ENCODE measurements at regions not wholly inside any gene's neighbourhood (a gene's known extent, or its start where the extent isn't known, plus 50 kb on each side); places are given as distances from the start of the nearest gene placed in this dataset.
A peak's percentile ranks its signal among the peaks of the same experiment; 100 is the strongest.

DNA sequence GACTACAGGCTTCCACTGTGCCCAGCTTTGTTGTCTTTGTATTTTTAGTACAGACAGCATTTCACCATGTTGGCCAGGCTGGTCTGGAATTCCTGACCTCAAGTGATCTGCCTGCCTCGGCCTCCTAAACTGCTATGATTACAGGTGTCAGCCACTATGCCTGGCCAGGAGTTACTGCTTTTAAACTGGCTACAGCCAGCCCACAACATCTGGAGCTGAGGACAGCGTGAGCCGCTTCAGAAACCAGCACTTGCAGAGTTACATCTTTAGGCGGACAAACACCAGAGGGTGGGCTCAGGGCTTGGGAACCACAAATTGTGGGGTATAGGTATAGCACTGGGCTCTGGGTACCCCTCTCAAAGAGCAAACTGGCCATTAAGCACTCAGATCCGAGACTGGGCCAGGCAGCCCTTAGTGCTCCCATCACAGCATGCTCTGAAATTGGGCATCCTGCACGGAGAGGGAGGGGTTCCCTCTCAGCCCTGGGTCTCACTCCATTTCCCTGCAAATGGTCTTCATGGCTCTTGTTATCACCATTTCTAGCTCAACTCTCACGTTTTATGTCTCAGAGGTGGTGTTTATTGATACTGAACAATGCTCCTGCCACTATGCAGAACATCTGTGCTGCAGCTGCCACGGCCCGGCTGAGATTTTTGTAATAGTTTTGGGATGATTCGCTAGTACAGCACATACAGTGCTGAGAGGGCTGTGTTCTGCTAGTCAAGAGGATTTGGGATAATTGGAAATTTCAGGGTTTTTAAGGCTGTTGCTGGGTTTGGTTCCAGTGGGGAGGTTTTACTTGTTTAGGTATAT is 146.4 kb upstream of the LYZL2 start:
- Mint-ChIP-seq H3K9me3 (ENCODE audit: unreplicated experiment) (peaks cover 6% of the 10 kb centered on the region), H3K36me3 (ENCODE audit: unreplicated experiment) (peaks cover 6% of the 10 kb centered on the region), H3K27me3 (ENCODE audit: unreplicated experiment) (peaks cover 2% of the 10 kb centered on the region), H3K4me3 (ENCODE audit: unreplicated experiment) (peak overlapping the region; percentile 9), H3K4me1 (ENCODE audit: low read depth, unreplicated experiment) (peaks cover 4% of the 10 kb centered on the region), H3K27ac (ENCODE audit: unreplicated experiment) (no peak overlapping the region)
- no peak for DNase-seq
- TF ChIP-seq, protein P1, sequence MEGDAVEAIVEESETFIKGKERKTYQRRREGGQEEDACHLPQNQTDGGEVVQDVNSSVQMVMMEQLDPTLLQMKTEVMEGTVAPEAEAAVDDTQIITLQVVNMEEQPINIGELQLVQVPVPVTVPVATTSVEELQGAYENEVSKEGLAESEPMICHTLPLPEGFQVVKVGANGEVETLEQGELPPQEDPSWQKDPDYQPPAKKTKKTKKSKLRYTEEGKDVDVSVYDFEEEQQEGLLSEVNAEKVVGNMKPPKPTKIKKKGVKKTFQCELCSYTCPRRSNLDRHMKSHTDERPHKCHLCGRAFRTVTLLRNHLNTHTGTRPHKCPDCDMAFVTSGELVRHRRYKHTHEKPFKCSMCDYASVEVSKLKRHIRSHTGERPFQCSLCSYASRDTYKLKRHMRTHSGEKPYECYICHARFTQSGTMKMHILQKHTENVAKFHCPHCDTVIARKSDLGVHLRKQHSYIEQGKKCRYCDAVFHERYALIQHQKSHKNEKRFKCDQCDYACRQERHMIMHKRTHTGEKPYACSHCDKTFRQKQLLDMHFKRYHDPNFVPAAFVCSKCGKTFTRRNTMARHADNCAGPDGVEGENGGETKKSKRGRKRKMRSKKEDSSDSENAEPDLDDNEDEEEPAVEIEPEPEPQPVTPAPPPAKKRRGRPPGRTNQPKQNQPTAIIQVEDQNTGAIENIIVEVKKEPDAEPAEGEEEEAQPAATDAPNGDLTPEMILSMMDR (IDR thresholded peaks at IDR 0.05; ENCODE audit: partially characterized antibody, unreplicated experiment), result no peak

DNA sequence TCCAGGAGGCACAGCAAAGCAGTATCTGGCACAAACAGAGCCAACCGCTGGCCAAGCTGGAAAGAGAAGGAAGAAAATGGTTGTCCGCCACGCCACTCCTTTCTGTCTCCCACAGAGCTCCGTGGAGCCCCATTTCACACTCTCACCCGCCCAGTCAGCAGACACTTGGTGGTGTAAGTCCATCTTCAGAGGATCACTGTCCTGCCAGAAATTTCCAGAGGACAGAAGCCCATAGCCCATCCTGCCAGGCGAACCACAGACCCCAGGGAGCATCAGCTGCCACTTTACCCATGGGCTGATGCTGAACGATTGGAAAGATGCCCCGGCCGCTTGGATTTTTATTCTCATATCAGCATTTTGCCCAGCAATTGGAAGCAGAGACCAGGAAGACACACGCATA is 144.7 kb upstream of the LYZL2 start:
- Mint-ChIP-seq H3K9me3 (ENCODE audit: unreplicated experiment) (peaks cover 10% of the 10 kb centered on the region), H3K27ac (ENCODE audit: unreplicated experiment) (no peak overlapping the region), H3K4me1 (ENCODE audit: low read depth, unreplicated experiment) (no peaks in the 10 kb centered on the region), H3K36me3 (ENCODE audit: unreplicated experiment) (peaks cover 13% of the 10 kb centered on the region), H3K27me3 (ENCODE audit: unreplicated experiment) (peaks cover 2% of the 10 kb centered on the region), H3K4me3 (ENCODE audit: unreplicated experiment) (no peak overlapping the region)
- no peak for DNase-seq
- TF ChIP-seq, protein P1 (IDR thresholded peaks at IDR 0.05; ENCODE audit: partially characterized antibody, unreplicated experiment), result no peak

DNA sequence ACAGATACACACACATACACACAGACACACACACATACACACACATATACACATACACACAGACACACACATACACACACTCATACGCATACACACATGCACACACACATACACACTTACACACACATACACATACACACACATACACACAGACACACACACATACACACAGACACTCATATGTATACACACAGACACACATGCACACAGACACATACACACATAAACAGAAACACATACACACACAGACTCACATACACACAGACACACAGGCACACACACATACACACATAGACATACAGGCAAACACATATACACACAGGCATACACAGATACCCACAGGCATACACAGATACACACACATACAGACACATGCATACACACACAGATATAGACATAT is 143.9 kb upstream of the LYZL2 start:
- Mint-ChIP-seq H3K4me3 (ENCODE audit: unreplicated experiment) (no peak overlapping the region), H3K27ac (ENCODE audit: unreplicated experiment) (no peak overlapping the region), H3K36me3 (ENCODE audit: unreplicated experiment) (peaks cover 14% of the 10 kb centered on the region), H3K27me3 (ENCODE audit: unreplicated experiment) (peaks cover 2% of the 10 kb centered on the region), H3K4me1 (ENCODE audit: low read depth, unreplicated experiment) (no peaks in the 10 kb centered on the region), H3K9me3 (ENCODE audit: unreplicated experiment) (peaks cover 10% of the 10 kb centered on the region)
- no peak for DNase-seq
- TF ChIP-seq, protein P1 (IDR thresholded peaks at IDR 0.05; ENCODE audit: partially characterized antibody, unreplicated experiment), result no peak

DNA sequence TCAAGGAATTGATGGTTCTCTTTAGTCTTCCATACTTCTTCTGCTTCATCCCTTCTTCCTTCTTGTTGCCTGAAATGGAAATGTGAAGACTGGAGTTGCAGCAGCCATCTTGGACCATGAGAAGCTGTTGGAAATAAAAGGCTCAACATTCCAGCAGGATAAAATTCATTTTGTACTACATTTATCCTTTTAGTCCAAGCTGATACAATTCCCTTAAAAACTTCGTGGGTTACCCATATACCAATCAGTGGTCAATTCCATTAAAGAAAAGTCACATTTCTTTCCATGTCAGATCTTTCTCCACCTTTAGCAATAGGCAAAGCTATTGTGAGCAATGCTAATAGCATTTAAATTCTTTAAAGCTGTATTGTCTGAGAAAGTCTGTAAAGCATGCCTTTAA is 141.3 kb upstream of the LYZL2 start:
- DNase-seq, result no peak
- peaks cover 8% of the 10 kb centered on the region for H3K27me3 Mint-ChIP-seq (ENCODE audit: unreplicated experiment)

DNA sequence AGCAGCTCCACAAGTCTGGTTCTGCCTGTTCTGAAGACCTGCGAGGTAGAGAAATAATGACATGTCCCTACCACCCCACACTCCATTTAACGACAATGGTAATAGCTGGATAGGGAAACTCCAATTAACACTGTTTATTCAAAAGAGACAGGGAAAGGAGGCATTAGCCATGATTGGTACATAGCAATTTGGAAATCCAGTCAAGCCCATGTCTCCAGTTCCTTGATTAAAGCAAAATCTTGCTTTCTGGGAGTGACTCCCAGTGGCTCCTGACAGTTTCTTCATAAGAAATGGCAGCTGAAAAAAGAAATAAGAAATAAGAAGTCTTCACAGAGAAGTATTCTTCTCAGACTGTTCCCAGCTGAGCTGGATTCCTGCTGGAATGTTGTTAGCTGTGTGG is 140.7 kb upstream of the LYZL2 start:
- no peak for DNase-seq
- Mint-ChIP-seq H3K4me1 (ENCODE audit: low read depth, unreplicated experiment) (no peaks in the 10 kb centered on the region), H3K9me3 (ENCODE audit: unreplicated experiment) (peaks cover 11% of the 10 kb centered on the region), H3K4me3 (ENCODE audit: unreplicated experiment) (no peak overlapping the region), H3K27me3 (ENCODE audit: unreplicated experiment) (peaks cover 8% of the 10 kb centered on the region), H3K36me3 (ENCODE audit: unreplicated experiment) (peaks cover 20% of the 10 kb centered on the region), H3K27ac (ENCODE audit: unreplicated experiment) (no peak overlapping the region)
- TF ChIP-seq, protein P1 (IDR thresholded peaks at IDR 0.05; ENCODE audit: partially characterized antibody, unreplicated experiment), result no peak

More for the DNA sequence above, 141.3 kb upstream of the LYZL2 start:
- no peak overlapping the region for H3K27ac Mint-ChIP-seq (ENCODE audit: unreplicated experiment)
- H3K4me1 Mint-ChIP-seq (ENCODE audit: low read depth, unreplicated experiment), result no peaks in the 10 kb centered on the region
- TF ChIP-seq, protein P1 (IDR thresholded peaks at IDR 0.05; ENCODE audit: partially characterized antibody, unreplicated experiment), result no peak
- peaks cover 20% of the 10 kb centered on the region for H3K36me3 Mint-ChIP-seq (ENCODE audit: unreplicated experiment)
- H3K4me3 Mint-ChIP-seq (ENCODE audit: unreplicated experiment), result no peak overlapping the region
- peaks cover 11% of the 10 kb centered on the region for H3K9me3 Mint-ChIP-seq (ENCODE audit: unreplicated experiment)
